RPMI7951 (cell line): ENCODE measurements at regions not wholly inside any gene's neighbourhood (a gene's known extent, or its start where the extent isn't known, plus 50 kb on each side); places are given as distances from the start of the nearest gene placed in this dataset.
"Not testable (repeated sequence)": the region's sequence is repeated elsewhere in the genome, so short reads cannot be mapped to it uniquely, and the experiment has no call there.

ENCODE experiments used
- DNase-seq: peaks from one replicate; pipeline ENCODE4 v3.0.0-alpha.2; 2012; ENCODE audit warnings: low read depth

- DNase-seq = no peak
These were observed 726.3 kb downstream of the RAPGEF2 start for GRCh38 chr4:159829184-159829583.

- no peak for DNase-seq
These were observed 734.2 kb downstream of the RAPGEF2 start for GRCh38 chr4:159837071-159837470.

- DNase-seq = no peak
These were observed 752.9 kb downstream of the RAPGEF2 start for GRCh38 chr4:159855731-159856130.

- no peak for DNase-seq
These were observed 753.6 kb downstream of the RAPGEF2 start for GRCh38 chr4:159856451-159856850.

GRCh38 chr4:159859656-159860148 lies 756.8 kb downstream of the RAPGEF2 start:
- DNase-seq = no peak

- no peak for DNase-seq
These were observed 758.1 kb downstream of the RAPGEF2 start for GRCh38 chr4:159860945-159861344.

GRCh38 chr4:159864337-159864736 lies 761.5 kb downstream of the RAPGEF2 start:
- no peak for DNase-seq

- no peak for DNase-seq
These were observed 764.8 kb downstream of the RAPGEF2 start for GRCh38 chr4:159867673-159868072.

- not testable (repeated sequence) for DNase-seq
These were observed 766.1 kb downstream of the RAPGEF2 start for GRCh38 chr4:159868936-159869335.

GRCh38 chr4:159871141-159871540 lies 768.3 kb downstream of the RAPGEF2 start:
- DNase-seq = no peak

- DNase-seq = no peak
These were observed 778.3 kb downstream of the RAPGEF2 start for GRCh38 chr4:159881158-159881557.

- DNase-seq = no peak
These were observed 782.1 kb downstream of the RAPGEF2 start for GRCh38 chr4:159884989-159885388.

- DNase-seq = no peak
These were observed 796.7 kb downstream of the RAPGEF2 start for GRCh38 chr4:159899596-159899995.

- DNase-seq = no peak
These were observed 797.7 kb downstream of the RAPGEF2 start for GRCh38 chr4:159900562-159900961.

GRCh38 chr4:159902648-159903047 lies 799.8 kb downstream of the RAPGEF2 start:
- DNase-seq = no peak

- no peak for DNase-seq
These were observed 802.0 kb downstream of the RAPGEF2 start for GRCh38 chr4:159904906-159905305.

GRCh38 chr4:159906051-159906450 lies 803.2 kb downstream of the RAPGEF2 start:
- DNase-seq = no peak

GRCh38 chr4:159906517-159906916 lies 803.6 kb downstream of the RAPGEF2 start:
- DNase-seq = no peak

- DNase-seq = no peak
These were observed 807.8 kb downstream of the RAPGEF2 start for GRCh38 chr4:159910721-159911120.

- no peak for DNase-seq
These were observed 819.2 kb downstream of the RAPGEF2 start for GRCh38 chr4:159922119-159922518.

- no peak for DNase-seq
These were observed 822.9 kb downstream of the RAPGEF2 start for GRCh38 chr4:159925770-159926169.

- DNase-seq = no peak
These were observed 824.0 kb downstream of the RAPGEF2 start for GRCh38 chr4:159926871-159927270.

GRCh38 chr4:159927781-159928180 lies 824.9 kb downstream of the RAPGEF2 start:
- no peak for DNase-seq

GRCh38 chr4:159934602-159935001 lies 831.7 kb downstream of the RAPGEF2 start:
- not testable (repeated sequence) for DNase-seq

- no peak for DNase-seq
These were observed 834.7 kb downstream of the RAPGEF2 start for GRCh38 chr4:159937595-159937994.
